ENCODE measurements at regions not wholly inside any gene's neighbourhood (a gene's known extent, or its start where the extent isn't known, plus 50 kb on each side); places are given as distances from the start of the nearest gene placed in this dataset.

- TF ChIP-seq CTCF (IDR thresholded peaks at IDR 0.05; ENCODE audit: insufficient read depth, low read depth, low read length, missing control alignments) = no peak
- H3K4me3 ChIP-seq (ENCODE audit: low read length) = no peak overlapping the region
- DNase-seq (ENCODE audit: low read depth) = no peak
Measured at GRCh38 chr2:6381326-6381725, 484.4 kb downstream of the CMPK2 start.

GRCh38 chr2:6384341-6384740 lies 481.4 kb downstream of the CMPK2 start:
- H3K4me3 ChIP-seq (ENCODE audit: low read length) = no peak overlapping the region
- no peak for DNase-seq (ENCODE audit: low read depth)
- no peak for TF ChIP-seq CTCF (IDR thresholded peaks at IDR 0.05; ENCODE audit: insufficient read depth, low read depth, low read length, missing control alignments)

- DNase-seq (ENCODE audit: low read depth) = no peak
- TF ChIP-seq CTCF (IDR thresholded peaks at IDR 0.05; ENCODE audit: insufficient read depth, low read depth, low read length, missing control alignments) = no peak
- H3K4me3 ChIP-seq (ENCODE audit: low read length) = no peak overlapping the region
Measured at GRCh38 chr2:6392354-6392753, 473.4 kb downstream of the CMPK2 start.

DNA sequence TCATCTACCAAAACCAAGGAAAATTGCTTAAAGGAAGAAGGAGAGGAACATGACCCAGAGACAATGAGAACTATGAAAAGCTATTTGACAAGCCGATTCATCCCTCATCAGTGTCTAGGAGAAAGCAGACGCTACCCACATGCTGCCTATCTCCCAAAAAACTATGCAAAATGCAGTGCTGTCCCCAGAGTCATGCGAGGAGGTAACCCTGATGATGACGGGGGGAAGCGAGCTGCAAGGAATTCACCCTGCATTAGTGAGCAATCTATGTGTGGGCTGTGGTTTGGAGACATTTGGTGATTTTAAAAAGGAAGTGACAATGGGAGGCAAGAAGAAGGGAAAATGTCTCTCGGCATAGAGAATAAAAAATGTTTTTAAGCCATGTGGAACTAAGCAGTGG lies 472.7 kb downstream of the CMPK2 start:
- no peak for DNase-seq (ENCODE audit: low read depth)
- no peak overlapping the region for H3K4me3 ChIP-seq (ENCODE audit: low read length)
- TF ChIP-seq CTCF (IDR thresholded peaks at IDR 0.05; ENCODE audit: insufficient read depth, low read depth, low read length, missing control alignments) = no peak

DNA sequence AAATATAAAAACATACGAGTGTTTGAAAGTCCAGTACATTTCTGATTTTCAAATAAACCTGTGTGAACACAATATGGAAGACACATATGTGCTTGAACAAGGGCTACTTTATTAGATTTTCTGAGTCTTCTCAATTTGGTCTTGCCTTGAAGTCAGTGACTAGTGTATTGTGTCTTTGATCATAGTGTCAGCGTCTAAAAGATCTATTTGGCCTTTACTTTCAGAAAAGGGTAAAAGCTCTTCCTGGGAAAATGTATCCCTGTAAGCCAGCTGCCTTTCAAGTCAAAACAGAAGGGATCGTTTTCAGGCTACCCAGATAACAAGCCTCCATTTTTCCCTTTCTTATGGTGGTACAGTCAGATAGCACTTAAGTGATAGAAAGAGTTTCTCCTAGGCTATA lies 471.9 kb downstream of the CMPK2 start:
- no peak for TF ChIP-seq CTCF (IDR thresholded peaks at IDR 0.05; ENCODE audit: insufficient read depth, low read depth, low read length, missing control alignments)
- no peak for DNase-seq (ENCODE audit: low read depth)
- no peak overlapping the region for H3K4me3 ChIP-seq (ENCODE audit: low read length)

- H3K4me3 ChIP-seq (ENCODE audit: low read length) = no peak overlapping the region
- DNase-seq (ENCODE audit: low read depth) = peak; percentile 48
- no peak for TF ChIP-seq CTCF (IDR thresholded peaks at IDR 0.05; ENCODE audit: insufficient read depth, low read depth, low read length, missing control alignments)
Measured at GRCh38 chr2:6394276-6394675, 471.4 kb downstream of the CMPK2 start.

- H3K4me3 ChIP-seq (ENCODE audit: low read length) = no peak overlapping the region
- no peak for TF ChIP-seq CTCF (IDR thresholded peaks at IDR 0.05; ENCODE audit: insufficient read depth, low read depth, low read length, missing control alignments)
- DNase-seq (ENCODE audit: low read depth) = no peak
Measured at GRCh38 chr2:6398421-6398820, 467.3 kb downstream of the CMPK2 start.
